ENCODE measurements at regions not wholly inside any gene's neighbourhood (a gene's known extent, or its start where the extent isn't known, plus 50 kb on each side); places are given as distances from the start of the nearest gene placed in this dataset.
A peak's percentile ranks its signal among the peaks of the same experiment; 100 is the strongest.

DNA sequence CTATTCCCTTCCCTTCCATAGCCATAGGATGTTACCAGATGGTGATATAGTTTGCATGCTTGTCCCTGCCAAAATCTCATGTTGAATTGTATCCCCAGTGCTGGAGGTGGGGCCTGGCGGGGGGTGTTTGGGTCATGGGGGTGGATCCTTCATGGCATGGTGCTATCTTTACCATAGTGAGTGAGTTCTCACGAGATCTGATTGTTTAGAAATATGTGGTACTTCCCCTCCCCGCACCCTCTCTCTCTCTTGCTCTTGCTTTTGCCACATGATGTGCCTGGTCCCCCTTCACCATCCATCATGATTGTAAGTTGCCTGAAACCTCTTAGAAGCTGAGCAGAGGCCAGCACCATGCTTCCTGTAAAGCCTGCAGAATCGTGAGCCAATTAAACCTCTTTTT is 181.3 kb downstream of the CAND1 start:
- ATAC-seq: no peak
- Histone ChIP-seq H3K36me3 (no peaks in the 10 kb centered on the region), H3K4me1 (no peaks in the 10 kb centered on the region), H3K27ac (no peak overlapping the region), H3K9me3 (no peaks in the 10 kb centered on the region), H3K27me3 (no peaks in the 10 kb centered on the region), H3K4me3 (no peak overlapping the region)
- no peak for DNase-seq
- 83% methylated on average over 4 of the region's 4 CpGs for WGBS, 2 donors
- TF ChIP-seq, protein P1, sequence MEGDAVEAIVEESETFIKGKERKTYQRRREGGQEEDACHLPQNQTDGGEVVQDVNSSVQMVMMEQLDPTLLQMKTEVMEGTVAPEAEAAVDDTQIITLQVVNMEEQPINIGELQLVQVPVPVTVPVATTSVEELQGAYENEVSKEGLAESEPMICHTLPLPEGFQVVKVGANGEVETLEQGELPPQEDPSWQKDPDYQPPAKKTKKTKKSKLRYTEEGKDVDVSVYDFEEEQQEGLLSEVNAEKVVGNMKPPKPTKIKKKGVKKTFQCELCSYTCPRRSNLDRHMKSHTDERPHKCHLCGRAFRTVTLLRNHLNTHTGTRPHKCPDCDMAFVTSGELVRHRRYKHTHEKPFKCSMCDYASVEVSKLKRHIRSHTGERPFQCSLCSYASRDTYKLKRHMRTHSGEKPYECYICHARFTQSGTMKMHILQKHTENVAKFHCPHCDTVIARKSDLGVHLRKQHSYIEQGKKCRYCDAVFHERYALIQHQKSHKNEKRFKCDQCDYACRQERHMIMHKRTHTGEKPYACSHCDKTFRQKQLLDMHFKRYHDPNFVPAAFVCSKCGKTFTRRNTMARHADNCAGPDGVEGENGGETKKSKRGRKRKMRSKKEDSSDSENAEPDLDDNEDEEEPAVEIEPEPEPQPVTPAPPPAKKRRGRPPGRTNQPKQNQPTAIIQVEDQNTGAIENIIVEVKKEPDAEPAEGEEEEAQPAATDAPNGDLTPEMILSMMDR (IDR thresholded peaks at IDR 0.05): no peak
- intact Hi-C loops (cut with DNase I): no loop called here
- FAIRE-seq: no peak

DNA sequence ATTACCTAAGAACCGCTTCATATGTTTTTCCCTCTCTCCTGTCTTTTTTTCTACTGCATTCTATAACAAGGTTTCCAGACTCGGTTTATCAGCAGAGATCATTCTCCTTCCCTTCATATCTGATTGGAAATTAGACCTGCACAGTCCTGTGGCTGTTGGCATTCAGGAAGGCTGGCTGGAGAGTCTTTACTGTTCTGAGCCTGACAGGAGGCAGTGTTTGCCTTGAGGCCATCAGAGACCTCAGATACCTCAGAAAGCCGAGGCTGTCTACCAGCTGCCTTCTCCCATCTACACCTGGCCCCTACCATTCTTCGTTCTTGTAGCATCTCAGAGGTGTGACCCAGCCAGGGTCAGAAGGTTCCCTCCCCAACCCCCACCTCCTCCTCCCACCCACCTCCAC is 182.0 kb downstream of the CAND1 start:
- 50 to 64% methylated on average over 4 of the region's 4 CpGs for WGBS, 2 donors
- no peak for ATAC-seq
- no peak for DNase-seq
- H3K27ac ChIP-seq: no peak overlapping the region
- H3K27me3 ChIP-seq: no peaks in the 10 kb centered on the region
- intact Hi-C loops (cut with DNase I): no loop called here
- H3K4me3 ChIP-seq: no peak overlapping the region
- no peaks in the 10 kb centered on the region for H3K36me3 ChIP-seq
- no peak for FAIRE-seq
- TF ChIP-seq, protein P1 (IDR thresholded peaks at IDR 0.05): no peak
- H3K9me3 ChIP-seq: no peaks in the 10 kb centered on the region
- peaks cover 0 to under 1% (median 0%) of the 10 kb centered on the region in 3 donors for H3K4me1 ChIP-seq

DNA sequence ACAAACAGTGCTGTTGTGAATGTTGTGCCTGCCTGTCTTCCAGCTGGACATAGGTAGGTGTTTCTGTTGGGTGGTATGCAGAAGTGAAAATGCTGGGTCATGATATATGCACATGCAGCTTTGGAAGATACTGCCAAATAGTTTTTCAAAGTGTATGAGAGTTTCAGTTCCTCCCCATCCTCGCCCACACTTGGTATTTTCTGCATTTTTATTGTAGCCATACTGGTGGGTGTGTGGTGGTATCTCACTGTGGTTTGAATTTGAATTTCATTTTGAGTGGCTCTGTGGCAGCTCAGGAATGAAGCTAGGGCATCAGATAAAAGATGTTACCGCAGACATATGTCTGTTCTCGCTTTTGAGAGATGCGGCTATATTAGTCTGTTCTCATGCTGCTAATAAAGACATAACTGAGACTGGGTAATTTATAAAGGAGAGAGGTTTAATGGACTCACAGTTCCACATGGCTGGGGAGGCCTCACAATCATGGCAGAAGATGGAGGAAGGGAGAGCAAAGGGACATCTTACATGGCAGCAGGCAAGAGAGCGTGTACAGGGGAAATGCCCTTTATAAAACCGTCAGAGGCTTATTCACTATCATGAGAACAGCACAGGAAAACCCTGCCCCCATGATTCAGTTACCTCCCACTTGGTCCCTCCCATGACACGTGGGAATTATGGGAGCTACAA is 183.1 kb downstream of the CAND1 start:
- no peak for FAIRE-seq
- Histone ChIP-seq H3K36me3 (no peaks in the 10 kb centered on the region), H3K9me3 (no peaks in the 10 kb centered on the region), H3K27ac (no peak overlapping the region), H3K4me3 (no peak overlapping the region), H3K4me1 (peaks cover 0 to 10% (median 8%) of the 10 kb centered on the region in 3 donors), H3K27me3 (no peaks in the 10 kb centered on the region)
- TF ChIP-seq, protein P1 (IDR thresholded peaks at IDR 0.05): no peak
- peak in 2 of 4 donors; percentile 22 to 65 for ATAC-seq
- WGBS, 2 donors: 85 to 91% methylated on average over 7 of the region's 7 CpGs
- DNase-seq: no peak
- intact Hi-C loops (cut with DNase I): no loop called here

DNA sequence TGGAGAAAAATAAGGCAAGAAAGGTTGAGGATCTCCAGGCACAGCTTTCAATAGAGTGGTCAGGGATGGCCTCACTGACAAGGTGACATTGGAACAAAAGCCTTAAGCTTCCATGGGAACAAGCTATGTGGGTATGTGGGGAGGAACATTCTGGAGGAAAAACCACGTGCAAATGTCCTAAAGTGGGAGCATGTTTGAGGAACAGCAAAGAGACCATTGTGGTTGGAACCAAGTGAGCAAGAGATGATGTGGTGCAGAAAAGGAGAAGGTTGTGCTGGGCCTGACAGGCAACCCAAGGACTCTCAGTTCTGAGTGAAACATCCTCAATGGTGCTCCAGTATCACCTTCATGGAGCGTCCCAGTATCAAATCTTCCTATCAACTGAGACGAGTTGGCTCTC is 184.0 kb downstream of the CAND1 start:
- peaks cover 0 to 10% (median 8%) of the 10 kb centered on the region in 3 donors for H3K4me1 ChIP-seq
- ATAC-seq (no peak), FAIRE-seq (no peak), DNase-seq (no peak)
- intact Hi-C loops (cut with DNase I): no loop called here
- H3K27me3 ChIP-seq: no peaks in the 10 kb centered on the region
- TF ChIP-seq, protein P1 (IDR thresholded peaks at IDR 0.05): no peak
- no peaks in the 10 kb centered on the region for H3K36me3 ChIP-seq
- H3K27ac ChIP-seq: no peak overlapping the region
- WGBS, 2 donors: 88 to 93% methylated on average over 3 of the region's 3 CpGs
- H3K4me3 ChIP-seq: no peak overlapping the region
- H3K9me3 ChIP-seq: no peaks in the 10 kb centered on the region

DNA sequence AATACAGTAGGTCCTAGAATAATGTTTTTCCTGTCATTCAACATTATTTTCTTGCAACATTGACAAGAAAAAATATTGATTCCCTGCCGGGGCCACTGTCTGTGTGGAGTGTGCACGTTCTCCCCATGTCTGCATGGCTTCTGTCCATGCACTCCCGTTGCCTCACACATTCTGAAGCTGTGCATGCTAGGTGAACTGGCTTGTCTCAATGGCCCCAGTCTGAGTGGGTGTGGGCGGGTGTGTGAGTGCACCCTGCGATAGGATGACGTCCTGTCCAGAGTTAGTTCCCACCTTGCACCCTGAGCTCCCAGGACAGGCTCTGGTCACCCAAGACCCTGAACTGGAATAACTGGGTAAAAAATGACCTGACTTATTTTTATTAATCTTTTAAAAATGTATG is 186.1 kb downstream of the CAND1 start:
- Histone ChIP-seq H3K27me3 (no peaks in the 10 kb centered on the region), H3K36me3 (no peaks in the 10 kb centered on the region), H3K4me1 (peaks cover 0 to 10% (median 8%) of the 10 kb centered on the region in 3 donors), H3K4me3 (no peak overlapping the region), H3K9me3 (no peaks in the 10 kb centered on the region), H3K27ac (no peak overlapping the region)
- intact Hi-C loops (cut with DNase I): no loop called here
- ATAC-seq (no peak), DNase-seq (no peak), FAIRE-seq (no peak)
- whole genome bisulfite sequencing, 2 donors: 80 to 86% methylated on average over 6 of the region's 6 CpGs
- TF ChIP-seq, protein P1 (IDR thresholded peaks at IDR 0.05): no peak
